Tibial nerve (tissue), 3 donors: ENCODE measurements at regions not wholly inside any gene's neighbourhood (a gene's known extent, or its start where the extent isn't known, plus 50 kb on each side); places are given as distances from the start of the nearest gene placed in this dataset.

Experiments used
- CTCF ChIP-seq, 5 experiments: fragments of 200-600 bp in 3 of 5; fragments of 450-650 bp in 2 of 5; sonication (generic) in 3 of 5; IDR thresholded peaks; one replicate each; pipeline ENCODE4 v1.5.1; 2016 to 2019; ENCODE audit warnings: antibody characterized with exemption in 5 of 5, mild to moderate bottlenecking in 3 of 5, moderate library complexity in 2 of 5
- POLR2A ChIP-seq, 2 donors: fragments of 450-650 bp; IDR thresholded peaks; one replicate each; pipeline ENCODE4 v1.6.1; 2017; ENCODE audit warnings: antibody characterized with exemption in 2 of 2, mild to moderate bottlenecking in 2 of 2, moderate library complexity in 2 of 2

- TF ChIP-seq POLR2A (IDR thresholded peaks at IDR 0.05) (no peak), CTCF (IDR thresholded peaks at IDR 0.05) (no peak)
Measured at GRCh38 chr10:4181621-4182049, 396.6 kb upstream of the KLF6 start.
